Endothelial cell of umbilical vein (primary cell): ENCODE measurements at regions not wholly inside any gene's neighbourhood (a gene's known extent, or its start where the extent isn't known, plus 50 kb on each side); places are given as distances from the start of the nearest gene placed in this dataset.

Experiments used
- BruUV-seq: library from RNA; stranded (reverse); fragments of 400-500 nt; replicated peaks from 2 replicates; lab custom pipeline; 2021; lab: Mats Ljungman, UMichigan
- CTCF ChIA-PET: fragments of 300-600, 350-600 bp; sonication (Branson Sonifier 250); formaldehyde crosslinking; loops from one replicate; lab custom pipeline; 2021; ENCODE audit warnings: antibody characterized with exemption, inconsistent platforms; lab: Charles Lee
- POLR2A ChIA-PET: fragments of 300-600, 350-600 bp; sonication (Branson Sonifier 250); formaldehyde crosslinking; loops from one replicate; lab custom pipeline; 2021; ENCODE audit warnings: antibody characterized with exemption, inconsistent platforms; lab: Charles Lee
- DNase-seq: peaks from one replicate; pipeline ENCODE4 v3.0.0-alpha.2; 2011; ENCODE audit warnings: low read depth, low spot score
- FAIRE-seq: peaks from 2 replicates; lab custom pipeline; 2011; peaks lifted over from hg19 to GRCh38; lab: Jason Lieb, UNC
- H2AFZ ChIP-seq: 2 replicates; pipeline ENCODE4 v1.6.0; 2012; ENCODE audit warnings: low read depth, low read length, control low read depth, inconsistent platforms
- H3K27ac ChIP-seq: 2 replicates; pipeline ENCODE4 v1.5.1; 2011; ENCODE audit warnings: low read depth, mild to moderate bottlenecking, control low read depth, low read length, moderate library complexity; ENCODE audit not compliant: insufficient read depth
- H3K27me3 ChIP-seq, 2 experiments: 2 replicates each; pipeline versions ENCODE4 v1.6.0 to v1.6.1; 2011; ENCODE audit warnings: low read length in 2 of 2, mixed read lengths in 1 of 2; ENCODE audit not compliant: control insufficient read depth in 2 of 2, insufficient read depth in 2 of 2
- H3K36me3 ChIP-seq, 2 experiments: 2 replicates in 1 of 2; 3 replicates in 1 of 2; pipeline ENCODE4 v1.5.1; 2011; ENCODE audit warnings: low read length in 2 of 2, mild to moderate bottlenecking in 1 of 2, moderate library complexity in 1 of 2; ENCODE audit not compliant: control insufficient read depth in 2 of 2, insufficient read depth in 2 of 2; ENCODE audit errors: extremely low read depth in 1 of 2
- H3K4me1 ChIP-seq: 3 replicates; pipeline ENCODE4 v1.5.1; 2011; ENCODE audit warnings: mild to moderate bottlenecking, low read length; ENCODE audit not compliant: control insufficient read depth, insufficient read depth; ENCODE audit errors: extremely low read depth
- H3K4me2 ChIP-seq: 2 replicates; pipeline ENCODE4 v1.6.1; 2011; ENCODE audit warnings: low read length, control low read depth, mixed read lengths; ENCODE audit not compliant: insufficient read depth
- H3K4me3 ChIP-seq, 3 experiments: fragments of 200-600 bp in 1 of 3; sonication (generic), shearing (Covaris generic) in 1 of 3; replicated peaks in 1 of 3; 2 replicates each; pipeline ENCODE4 v1.5.1; 2011 to 2016; ENCODE audit warnings: control low read depth in 3 of 3, low read length in 3 of 3, mild to moderate bottlenecking in 2 of 3, inconsistent platforms in 1 of 3, low read depth in 1 of 3, moderate library complexity in 1 of 3; ENCODE audit not compliant: insufficient read depth in 1 of 3
- H3K79me2 ChIP-seq: 2 replicates; pipeline ENCODE4 v1.6.0; 2012; ENCODE audit warnings: low read length, inconsistent platforms; ENCODE audit not compliant: control insufficient read depth, insufficient read depth
- H3K9ac ChIP-seq: replicated peaks from 2 replicates; pipeline ENCODE3; 2011; ENCODE audit warnings: low read length, control low read depth; ENCODE audit not compliant: insufficient read depth; ENCODE audit errors: extremely low read depth
- H3K9me1 ChIP-seq: replicated peaks from 3 replicates; pipeline ENCODE4 v1.6.0; 2011; ENCODE audit warnings: mild to moderate bottlenecking, low read length; ENCODE audit not compliant: control insufficient read depth, insufficient read depth; ENCODE audit errors: extremely low read depth
- H3K9me3 ChIP-seq: replicated peaks from 2 replicates; pipeline ENCODE4 v1.5.1; 2012; ENCODE audit warnings: low read length, inconsistent platforms; ENCODE audit not compliant: control insufficient read depth, insufficient read depth
- H4K20me1 ChIP-seq: replicated peaks from 2 replicates; pipeline ENCODE3; 2011; ENCODE audit warnings: mild to moderate bottlenecking, low read length; ENCODE audit not compliant: control insufficient read depth, insufficient read depth; ENCODE audit errors: extremely low read depth
- CTCF ChIP-seq, 2 donors: IDR thresholded peaks; 1 replicate in 1 of 2; 2 replicates in 1 of 2; pipeline ENCODE4 v1.5.1; 2011; ENCODE audit warnings: low read length in 2 of 2, mild to moderate bottlenecking in 2 of 2, moderate library complexity in 2 of 2, control low read depth in 1 of 2, inconsistent platforms in 1 of 2, low read depth in 1 of 2; ENCODE audit not compliant: insufficient read depth in 1 of 2; ENCODE audit errors: extremely low read depth in 1 of 2
- FOS ChIP-seq: IDR thresholded peaks from 2 replicates; pipeline ENCODE4 v1.6.1; 2011; ENCODE audit warnings: mild to moderate bottlenecking, low read length, moderate library complexity, borderline replicate concordance; ENCODE audit not compliant: insufficient read depth
- GATA2 ChIP-seq: IDR thresholded peaks from 2 replicates; pipeline ENCODE4 v1.7.0; 2011; ENCODE audit warnings: low read depth, mild to moderate bottlenecking, moderate library complexity, mixed read lengths, low read length; ENCODE audit not compliant: insufficient read length, insufficient read depth
- JUN ChIP-seq: IDR thresholded peaks from 2 replicates; pipeline ENCODE4 v1.6.1; 2011; ENCODE audit warnings: borderline replicate concordance, low read depth; ENCODE audit not compliant: insufficient read length, insufficient read depth
- MYC ChIP-seq: IDR thresholded peaks from one replicate; pipeline ENCODE4 v1.6.1; 2011; ENCODE audit warnings: mild to moderate bottlenecking, low read depth, low read length
- POLR2A ChIP-seq: IDR thresholded peaks from 2 replicates; pipeline ENCODE4 v1.6.1; 2012; ENCODE audit warnings: low read depth, mild to moderate bottlenecking, control low read depth, low read length
- POLR2AphosphoS5 ChIP-seq: IDR thresholded peaks from 2 replicates; pipeline ENCODE4 v1.6.1; 2012; ENCODE audit warnings: low read depth, mild to moderate bottlenecking, control low read depth, low read length, moderate library complexity; ENCODE audit not compliant: insufficient read depth
- dilution Hi-C: fragments of 300-500 bp; cut with MboI; formaldehyde crosslinking; loops from one replicate; pipeline ENCODE4 v1.15.0; 2019; ENCODE audit warnings: low sequenced_read_pairs; ENCODE audit not compliant: extremely low pct_ligation_motif_present
- intact Hi-C: fragments of 100-400 bp; cut with micrococcal nuclease; formaldehyde crosslinking; loops from one replicate; pipeline ENCODE4 v1.10.0; 2022

DNA sequence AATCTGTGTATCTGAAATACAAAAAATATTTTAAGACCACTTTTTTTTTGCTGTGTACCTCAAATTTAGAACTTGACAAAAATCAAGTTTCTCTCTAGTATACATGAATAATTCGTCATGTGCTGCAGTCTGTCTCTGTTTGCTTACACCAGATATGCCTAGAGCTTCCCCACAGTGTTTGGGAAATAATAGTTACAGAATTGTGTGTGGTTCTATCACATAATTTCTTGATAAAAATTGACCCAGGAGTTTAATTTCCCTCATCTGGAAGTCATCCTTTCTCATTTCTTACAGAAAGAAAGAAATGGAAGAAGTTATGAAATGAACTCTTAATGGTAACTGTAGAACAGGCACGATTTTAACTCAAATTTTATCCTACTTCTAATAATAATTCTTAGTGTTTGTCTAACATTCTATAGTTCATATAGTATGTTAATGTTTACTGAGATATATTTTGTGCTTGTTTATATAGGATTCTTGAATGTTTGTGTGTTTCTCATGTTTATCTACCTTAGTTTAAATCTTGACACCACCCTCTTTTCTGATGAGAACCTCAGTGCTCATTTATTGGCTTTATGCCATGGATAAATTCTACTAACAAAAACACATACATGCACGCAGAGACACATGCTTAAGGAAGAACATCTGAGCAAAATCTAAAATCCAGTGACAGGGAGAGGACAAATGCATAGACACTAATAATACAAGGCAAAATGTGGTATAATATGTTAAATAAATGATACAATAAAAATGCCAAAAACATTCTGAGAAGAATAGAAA lies 61.4 kb upstream of the CTSC start:
- Histone ChIP-seq H3K79me2 (no peaks in the 10 kb centered on the region), H3K9ac (no peak overlapping the region), H3K4me2 (peak overlapping the region; percentile 7), H4K20me1 (no peaks in the 10 kb centered on the region), H3K4me3 (no peak overlapping the region), H3K27ac (peak overlapping the region; percentile 41), H3K27me3 (no peaks in the 10 kb centered on the region), H3K9me1 (no peaks in the 10 kb centered on the region), H2AFZ (no peak overlapping the region), H3K4me1 (peaks cover 48% of the 10 kb centered on the region), H3K36me3 (no peaks in the 10 kb centered on the region), H3K9me3 (no peaks in the 10 kb centered on the region)
- dilution Hi-C loops: no loop called here
- ChIA-PET CTCF (no interaction called here), POLR2A (no interaction called here)
- BruUV-seq: no TSS peak
- no peak for DNase-seq
- TF ChIP-seq MYC: no peak
- TF ChIP-seq JUN: no peak
- FAIRE-seq: no peak
- intact Hi-C loops: no loop called here

DNA sequence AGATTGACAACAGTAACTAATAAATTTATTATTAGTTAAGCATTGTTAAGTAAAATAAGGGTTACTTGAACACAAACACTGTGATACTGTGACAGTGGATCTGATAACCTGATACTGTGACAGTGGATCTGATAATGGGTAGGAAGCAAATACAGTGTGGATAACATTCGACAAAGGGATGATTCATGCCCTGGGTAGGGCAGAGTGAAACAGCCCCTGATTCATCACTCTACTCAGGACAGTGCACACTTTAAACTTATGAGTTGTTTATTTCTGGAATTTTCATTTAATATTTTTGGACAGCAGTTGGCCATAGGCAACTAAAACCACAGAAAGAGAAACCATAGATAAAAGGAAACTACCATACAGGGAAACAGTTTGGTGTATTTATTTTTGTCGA lies 60.8 kb upstream of the CTSC start:
- Histone ChIP-seq H4K20me1 (no peaks in the 10 kb centered on the region), H3K36me3 (no peaks in the 10 kb centered on the region), H3K27ac (peak overlapping the region; percentile 41), H3K4me2 (peak overlapping the region; percentile 7), H3K4me3 (no peak overlapping the region), H3K27me3 (no peaks in the 10 kb centered on the region), H3K9ac (no peak overlapping the region), H2AFZ (no peak overlapping the region), H3K9me3 (no peaks in the 10 kb centered on the region), H3K9me1 (no peaks in the 10 kb centered on the region), H3K4me1 (peaks cover 42% of the 10 kb centered on the region), H3K79me2 (no peaks in the 10 kb centered on the region)
- peak; percentile 63 for FAIRE-seq
- CTCF ChIA-PET: no interaction called here
- BruUV-seq: no TSS peak
- POLR2A ChIA-PET: no interaction called here
- intact Hi-C loops: no loop called here
- dilution Hi-C loops: no loop called here
- TF ChIP-seq GATA2: peak; percentile 91
- TF ChIP-seq POLR2AphosphoS5: peak; percentile 47
- peak; percentile 93 for TF ChIP-seq FOS
- no peak for TF ChIP-seq MYC
- peak; percentile 51 for TF ChIP-seq JUN
- no peak for TF ChIP-seq CTCF (IDR thresholded peaks at IDR 0.05; ENCODE audit: extremely low read depth in 1 of 2, insufficient read depth in 1 of 2, low read depth in 1 of 2, low read length in 2 of 2)
- TF ChIP-seq POLR2A: no peak
- peak; percentile 73 for DNase-seq
